GM12864 (cell line): ENCODE measurements at regions not wholly inside any gene's neighbourhood (a gene's known extent, or its start where the extent isn't known, plus 50 kb on each side); places are given as distances from the start of the nearest gene placed in this dataset.

Source experiments
- DNase-seq: peaks from one replicate; pipeline ENCODE4 v3.0.0-alpha.2; 2011; ENCODE audit warnings: low read depth
- H3K4me3 ChIP-seq: 2 replicates; pipeline ENCODE4 v1.5.1; 2011; ENCODE audit warnings: mild to moderate bottlenecking, low read depth, low read length, control low read depth
- CTCF ChIP-seq: IDR thresholded peaks from 2 replicates; pipeline ENCODE4 v1.5.1; 2011; ENCODE audit warnings: low read depth, mild to moderate bottlenecking, moderate library complexity, low read length, control low read depth, inconsistent platforms; ENCODE audit errors: missing control alignments

- H3K4me3 ChIP-seq, result no peak overlapping the region
- no peak for DNase-seq
- no peak for TF ChIP-seq CTCF
Measured at GRCh38 chr15:37517191-37517895, 417.0 kb upstream of the MEIS2 start.

GRCh38 chr15:37518436-37518835 is 416.0 kb upstream of the TMCO5A start:
- no peak overlapping the region for H3K4me3 ChIP-seq
- no peak for TF ChIP-seq CTCF
- no peak for DNase-seq

GRCh38 chr15:37520026-37520425 is 414.4 kb upstream of the TMCO5A start:
- no peak for DNase-seq
- no peak for TF ChIP-seq CTCF

GRCh38 chr15:37520882-37521281 is 413.6 kb upstream of the TMCO5A start:
- no peak overlapping the region for H3K4me3 ChIP-seq
- TF ChIP-seq CTCF, result no peak
- no peak for DNase-seq

More at GRCh38 chr15:37520026-37520425, 414.4 kb upstream of the TMCO5A start:
- no peak overlapping the region for H3K4me3 ChIP-seq

- DNase-seq, result no peak
- H3K4me3 ChIP-seq, result no peak overlapping the region
- no peak for TF ChIP-seq CTCF
Measured at GRCh38 chr15:37524601-37525000, 409.8 kb upstream of the TMCO5A start.

- TF ChIP-seq CTCF, result no peak
- no peak for DNase-seq
- no peak overlapping the region for H3K4me3 ChIP-seq
Measured at GRCh38 chr15:37528432-37528831, 406.0 kb upstream of the TMCO5A start.

GRCh38 chr15:37536967-37537605 is 397.4 kb upstream of the TMCO5A start:
- H3K4me3 ChIP-seq, result no peak overlapping the region
- DNase-seq, result no peak
- TF ChIP-seq CTCF, result no peak
